ENCODE measurements at regions not wholly inside any gene's neighbourhood (a gene's known extent, or its start where the extent isn't known, plus 50 kb on each side); places are given as distances from the start of the nearest gene placed in this dataset.

GRCh38 chr4:96630839-96631238, 790.9 kb downstream of the PDHA2 start:
- H3K4me3 ChIP-seq (ENCODE audit: low read depth, low read length): no peak overlapping the region
- no peak for TF ChIP-seq CTCF (IDR thresholded peaks at IDR 0.05; ENCODE audit: low read depth, low read length, missing control alignments)
- no peak for DNase-seq (ENCODE audit: low read depth)

DNA sequence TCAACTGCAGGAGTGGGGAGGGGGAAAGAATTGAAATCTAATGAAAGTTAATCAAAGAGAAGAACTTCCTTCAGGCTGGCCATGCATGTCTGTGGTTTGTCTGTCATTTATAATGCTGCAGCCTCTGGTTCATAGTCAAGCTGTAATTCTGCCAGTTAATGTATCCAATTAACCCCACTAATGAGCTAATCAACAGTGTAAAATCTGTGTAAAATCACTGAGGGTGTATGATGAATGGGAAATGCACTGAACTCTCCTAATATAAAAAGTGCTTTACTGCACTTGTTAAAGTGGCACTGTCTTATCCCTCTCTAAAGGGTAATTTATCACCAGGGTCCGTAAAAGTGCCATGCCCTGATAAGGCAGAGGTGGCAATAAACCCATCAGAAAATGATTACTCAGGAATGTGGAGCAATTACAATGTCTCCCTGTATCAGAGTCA, 798.1 kb downstream of the PDHA2 start:
- DNase-seq (ENCODE audit: low read depth): no peak
- TF ChIP-seq CTCF (IDR thresholded peaks at IDR 0.05; ENCODE audit: low read depth, low read length, missing control alignments): no peak
- H3K4me3 ChIP-seq (ENCODE audit: low read depth, low read length): no peak overlapping the region

- DNase-seq (ENCODE audit: low read depth): no peak
- no peak overlapping the region for H3K4me3 ChIP-seq (ENCODE audit: low read depth, low read length)
- TF ChIP-seq CTCF (IDR thresholded peaks at IDR 0.05; ENCODE audit: low read depth, low read length, missing control alignments): no peak
These were observed 800.0 kb downstream of the PDHA2 start for GRCh38 chr4:96639932-96640331.

DNA sequence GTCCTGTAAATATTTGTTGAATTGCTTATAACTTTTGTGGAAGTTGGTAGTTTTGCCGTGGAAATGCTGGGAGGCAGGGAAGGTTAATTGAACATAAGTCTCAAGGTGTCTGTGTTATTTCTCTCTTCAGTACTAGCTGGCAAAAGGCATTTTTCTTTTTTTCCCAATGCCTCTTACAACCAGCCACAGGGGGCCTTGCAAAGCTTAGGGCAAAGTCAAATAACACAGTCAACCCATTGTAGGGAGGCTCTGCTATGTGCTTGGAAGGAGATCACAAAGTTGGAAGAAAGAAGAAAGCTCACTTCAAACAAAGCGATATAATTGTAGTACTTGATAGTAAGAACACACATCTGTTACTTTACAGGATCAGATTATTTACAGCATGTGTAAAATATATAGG, 802.6 kb downstream of the PDHA2 start:
- no peak overlapping the region for H3K4me3 ChIP-seq (ENCODE audit: low read depth, low read length)
- no peak for DNase-seq (ENCODE audit: low read depth)
- no peak for TF ChIP-seq CTCF (IDR thresholded peaks at IDR 0.05; ENCODE audit: low read depth, low read length, missing control alignments)

- TF ChIP-seq CTCF (IDR thresholded peaks at IDR 0.05; ENCODE audit: low read depth, low read length, missing control alignments): no peak
- DNase-seq (ENCODE audit: low read depth): no peak
- H3K4me3 ChIP-seq (ENCODE audit: low read depth, low read length): no peak overlapping the region
These were observed 806.3 kb downstream of the PDHA2 start for GRCh38 chr4:96646146-96646545.

- TF ChIP-seq CTCF (IDR thresholded peaks at IDR 0.05; ENCODE audit: low read depth, low read length, missing control alignments): no peak
- DNase-seq (ENCODE audit: low read depth): no peak
- H3K4me3 ChIP-seq (ENCODE audit: low read depth, low read length): no peak overlapping the region
These were observed 809.6 kb downstream of the PDHA2 start for GRCh38 chr4:96649536-96649935.

- no peak overlapping the region for H3K4me3 ChIP-seq (ENCODE audit: low read depth, low read length)
- TF ChIP-seq CTCF (IDR thresholded peaks at IDR 0.05; ENCODE audit: low read depth, low read length, missing control alignments): no peak
- DNase-seq (ENCODE audit: low read depth): no peak
These were observed 812.3 kb downstream of the PDHA2 start for GRCh38 chr4:96652158-96652557.

Measured in GM12864 (cell line).